Astrocyte of the cerebellum (primary cell): ENCODE measurements at regions not wholly inside any gene's neighbourhood (a gene's known extent, or its start where the extent isn't known, plus 50 kb on each side); places are given as distances from the start of the nearest gene placed in this dataset.

Experiments
- DNase-seq: peaks from one replicate; pipeline ENCODE4 v3.0.0-alpha.2; 2011; ENCODE audit warnings: low read depth
- H3K4me3 ChIP-seq: 2 replicates; pipeline ENCODE4 v1.5.1; 2011; ENCODE audit warnings: mild to moderate bottlenecking, low read depth, low read length, moderate library complexity
- CTCF ChIP-seq: IDR thresholded peaks from 2 replicates; pipeline ENCODE4 v1.5.1; 2012; ENCODE audit warnings: low read length, low read depth, moderate library complexity, mild to moderate bottlenecking; ENCODE audit errors: missing control alignments
- in situ Hi-C: cut with HindIII; loops from 2 replicates; pipeline ENCODE4 v1.10.0; 2017; ENCODE audit warnings: low sequenced_read_pairs

DNA sequence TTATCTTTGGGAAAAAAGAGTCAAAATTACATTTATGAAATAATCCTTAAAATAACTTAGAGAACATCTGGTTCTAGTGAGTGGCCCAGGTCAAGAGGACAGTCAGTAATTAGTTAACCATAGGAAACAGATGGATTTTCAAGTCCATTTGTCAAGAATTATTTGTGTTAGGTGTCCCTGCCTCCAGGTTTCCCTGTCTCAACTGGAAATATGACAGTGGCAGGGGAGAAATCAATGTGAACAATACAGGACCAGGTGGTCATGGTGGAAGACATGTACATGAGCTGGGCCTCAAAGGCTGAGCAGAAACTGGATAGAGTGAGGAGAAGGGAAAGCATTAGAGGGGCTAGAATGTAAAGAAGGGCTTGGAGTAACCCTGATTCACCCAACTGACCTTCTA is 372.6 kb downstream of the VPS13C start:
- TF ChIP-seq CTCF = no peak
- DNase-seq = no peak
- in situ Hi-C loops = no loop called here
- no peak overlapping the region for H3K4me3 ChIP-seq

DNA sequence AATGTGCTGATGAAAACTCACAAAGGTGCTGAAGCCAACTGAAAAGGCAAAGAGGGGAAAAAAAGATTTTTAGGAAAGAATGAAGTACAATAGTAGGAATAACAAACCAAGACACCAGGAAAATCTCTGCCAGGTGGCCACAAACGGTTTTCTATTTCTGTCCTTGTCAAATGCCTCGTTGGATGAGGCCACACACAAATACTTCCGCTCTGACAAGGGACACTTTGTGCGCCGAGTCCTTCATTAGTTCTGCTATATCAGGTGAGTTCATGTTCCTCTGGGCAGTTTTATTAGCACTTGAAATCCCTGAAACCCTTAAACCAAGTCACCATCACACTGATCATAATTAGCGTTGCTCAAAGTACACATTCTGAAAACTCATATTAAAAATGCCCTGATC is 373.1 kb downstream of the VPS13C start:
- no peak for DNase-seq
- no peak overlapping the region for H3K4me3 ChIP-seq
- TF ChIP-seq CTCF = no peak
- in situ Hi-C loops = no loop called here

GRCh38 chr15:61685971-61686370 is 374.3 kb downstream of the VPS13C start:
- in situ Hi-C loops = no loop called here
- no peak for TF ChIP-seq CTCF
- no peak overlapping the region for H3K4me3 ChIP-seq
- DNase-seq = no peak

DNA sequence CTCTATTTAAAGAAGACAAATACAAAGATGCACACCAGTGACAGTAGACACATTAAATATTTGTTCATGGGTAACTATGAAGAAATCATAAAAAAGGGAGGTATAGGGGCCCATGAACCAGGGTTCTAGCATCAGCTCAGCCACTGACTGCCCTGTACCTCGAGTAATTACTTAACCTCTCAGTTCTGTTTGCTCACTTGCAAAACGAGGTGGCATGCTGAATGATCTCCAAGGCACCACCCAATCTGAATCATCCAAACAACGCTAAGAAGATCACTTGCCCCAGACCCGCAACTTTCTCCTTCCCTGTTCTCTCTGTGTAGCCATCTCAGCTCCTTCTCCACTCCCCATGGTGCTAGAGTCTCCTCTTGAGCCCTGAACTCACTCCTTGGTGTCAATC is 374.7 kb downstream of the VPS13C start:
- in situ Hi-C loops = no loop called here
- no peak for TF ChIP-seq CTCF
- H3K4me3 ChIP-seq = no peak overlapping the region
- no peak for DNase-seq

GRCh38 chr15:61684749-61685467 is 375.3 kb downstream of the VPS13C start:
- no peak for DNase-seq
- H3K4me3 ChIP-seq = no peak overlapping the region
- in situ Hi-C loops = no loop called here
- TF ChIP-seq CTCF = no peak

GRCh38 chr15:61682891-61683735 is 377.1 kb downstream of the VPS13C start:
- TF ChIP-seq CTCF = no peak

More at GRCh38 chr15:61682891-61683735, 377.1 kb downstream of the VPS13C start:
- DNase-seq = no peak
- H3K4me3 ChIP-seq = no peak overlapping the region
- in situ Hi-C loops = no loop called here
